OCI-LY3 (cell line): ENCODE measurements at regions not wholly inside any gene's neighbourhood (a gene's known extent, or its start where the extent isn't known, plus 50 kb on each side); places are given as distances from the start of the nearest gene placed in this dataset.

Source experiments
- H2AFZ ChIP-seq: fragments of 200-600, 300-600 bp; shearing (Covaris generic); 2 replicates; pipeline ENCODE4 v1.6.0; 2014; ENCODE audit warnings: antibody characterized with exemption, low read depth, low read length
- H3K27ac ChIP-seq: fragments of 200-600, 300-600 bp; sonication (generic); 2 replicates; pipeline ENCODE4 v1.5.1; 2014; ENCODE audit warnings: mild to moderate bottlenecking, low read length, moderate library complexity, mixed read lengths
- H3K27me3 ChIP-seq: fragments of 200-600, 300-600 bp; sonication (generic); 2 replicates; pipeline ENCODE4 v1.6.1; 2014; ENCODE audit warnings: low read depth, low read length, mixed read lengths
- H3K36me3 ChIP-seq: fragments of 200-600, 300-600 bp; sonication (generic); replicated peaks from 2 replicates; pipeline ENCODE3; 2014; ENCODE audit warnings: low read depth, low read length, mixed read lengths
- H3K4me1 ChIP-seq: fragments of 300-600, 200-600 bp; sonication (generic); 2 replicates; pipeline ENCODE4 v1.6.1; 2014; ENCODE audit warnings: low read length, mixed read lengths
- H3K4me2 ChIP-seq: fragments of 200-600, 300-600 bp; sonication (generic); 2 replicates; pipeline ENCODE4 v1.6.1; 2014; ENCODE audit warnings: low read length, mixed read lengths
- H3K4me3 ChIP-seq: fragments of 300-600, 200-600 bp; sonication (generic); 2 replicates; pipeline ENCODE4 v1.5.1; 2014; ENCODE audit warnings: antibody characterized with exemption, mild to moderate bottlenecking, low read length, moderate library complexity
- H3K79me2 ChIP-seq: fragments of 300-600, 200-600 bp; shearing (Covaris generic); 2 replicates; pipeline ENCODE4 v1.6.1; 2014; ENCODE audit warnings: mild to moderate bottlenecking, low read length, mixed read lengths
- H3K9ac ChIP-seq: fragments of 300-600, 200-600 bp; shearing (Covaris generic); 2 replicates; pipeline ENCODE4 v1.6.0; 2014; ENCODE audit warnings: mild to moderate bottlenecking, low read length, moderate library complexity
- H3K9me3 ChIP-seq: fragments of 200-600, 300-600 bp; shearing (Covaris generic); 2 replicates; pipeline ENCODE4 v1.6.1; 2014; ENCODE audit warnings: low read length, mixed read lengths; ENCODE audit not compliant: insufficient read depth
- H4K20me1 ChIP-seq: fragments of 200-600, 300-600 bp; sonication (generic); 2 replicates; pipeline ENCODE4 v1.6.1; 2016; ENCODE audit warnings: low read length, mixed read lengths; ENCODE audit not compliant: insufficient read depth
- EZH2phosphoT487 ChIP-seq: fragments of 200-600 bp; shearing (Covaris generic); IDR thresholded peaks from 2 replicates; pipeline ENCODE4 v1.6.1; 2018; ENCODE audit warnings: antibody characterized with exemption, mixed run types, low read depth
- TF ChIP-seq, protein P1 (sequence below): fragments of 200-600, 300-600 bp; sonication (generic); IDR thresholded peaks from 2 replicates; pipeline ENCODE4 v1.5.1; 2014; ENCODE audit warnings: antibody characterized with exemption, low read length, low read depth

DNA sequence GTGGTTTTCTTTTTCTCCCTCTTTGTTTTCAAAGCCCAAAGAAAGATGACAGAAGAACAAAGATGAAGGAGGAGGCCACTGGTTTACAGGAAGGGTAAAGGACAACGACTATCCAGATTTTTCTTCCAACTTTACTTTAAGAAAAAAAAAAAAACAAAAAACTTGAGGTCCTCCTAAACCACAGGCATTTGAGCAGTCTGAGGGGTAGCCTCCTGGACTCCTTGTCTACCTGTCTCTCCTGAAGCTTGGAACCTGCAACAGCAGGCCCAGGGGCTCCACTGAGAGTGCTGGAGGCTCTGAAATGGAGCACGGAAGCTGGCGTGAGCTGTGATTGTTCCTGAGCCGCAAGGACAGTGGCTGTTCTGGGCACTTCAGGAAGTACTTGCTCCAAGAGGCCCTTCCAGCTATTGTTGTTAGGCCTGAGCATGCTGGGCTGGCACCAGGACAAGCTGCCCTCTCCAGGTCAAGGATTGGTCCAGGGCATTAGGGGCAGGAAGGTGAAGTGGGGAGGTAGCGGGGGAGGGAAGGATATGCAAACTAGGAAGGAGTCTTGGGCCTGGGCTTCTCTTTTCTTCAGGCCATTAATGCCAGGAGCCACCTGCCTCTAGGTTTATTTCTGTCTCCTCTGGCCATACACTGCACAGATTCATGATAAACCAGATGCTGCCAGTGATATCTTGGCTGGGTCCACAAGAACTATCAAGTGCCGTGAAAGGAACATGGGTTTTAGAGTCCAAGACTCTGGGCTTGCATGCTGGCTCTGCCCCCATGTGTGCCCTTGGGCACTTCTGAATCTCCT is 147.3 kb downstream of the CCDC34 start:
- Histone ChIP-seq H3K4me1 (peaks cover 29% of the 10 kb centered on the region), H3K4me2 (no peak overlapping the region), H4K20me1 (no peaks in the 10 kb centered on the region), H3K27ac (no peak overlapping the region), H3K27me3 (no peaks in the 10 kb centered on the region), H3K36me3 (peaks cover 54% of the 10 kb centered on the region), H2AFZ (no peak overlapping the region), H3K9me3 (no peaks in the 10 kb centered on the region), H3K9ac (no peak overlapping the region), H3K4me3 (no peak overlapping the region), H3K79me2 (peaks cover 17% of the 10 kb centered on the region)
- no peak for TF ChIP-seq EZH2phosphoT487
- TF ChIP-seq, protein P1, sequence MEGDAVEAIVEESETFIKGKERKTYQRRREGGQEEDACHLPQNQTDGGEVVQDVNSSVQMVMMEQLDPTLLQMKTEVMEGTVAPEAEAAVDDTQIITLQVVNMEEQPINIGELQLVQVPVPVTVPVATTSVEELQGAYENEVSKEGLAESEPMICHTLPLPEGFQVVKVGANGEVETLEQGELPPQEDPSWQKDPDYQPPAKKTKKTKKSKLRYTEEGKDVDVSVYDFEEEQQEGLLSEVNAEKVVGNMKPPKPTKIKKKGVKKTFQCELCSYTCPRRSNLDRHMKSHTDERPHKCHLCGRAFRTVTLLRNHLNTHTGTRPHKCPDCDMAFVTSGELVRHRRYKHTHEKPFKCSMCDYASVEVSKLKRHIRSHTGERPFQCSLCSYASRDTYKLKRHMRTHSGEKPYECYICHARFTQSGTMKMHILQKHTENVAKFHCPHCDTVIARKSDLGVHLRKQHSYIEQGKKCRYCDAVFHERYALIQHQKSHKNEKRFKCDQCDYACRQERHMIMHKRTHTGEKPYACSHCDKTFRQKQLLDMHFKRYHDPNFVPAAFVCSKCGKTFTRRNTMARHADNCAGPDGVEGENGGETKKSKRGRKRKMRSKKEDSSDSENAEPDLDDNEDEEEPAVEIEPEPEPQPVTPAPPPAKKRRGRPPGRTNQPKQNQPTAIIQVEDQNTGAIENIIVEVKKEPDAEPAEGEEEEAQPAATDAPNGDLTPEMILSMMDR: no peak

DNA sequence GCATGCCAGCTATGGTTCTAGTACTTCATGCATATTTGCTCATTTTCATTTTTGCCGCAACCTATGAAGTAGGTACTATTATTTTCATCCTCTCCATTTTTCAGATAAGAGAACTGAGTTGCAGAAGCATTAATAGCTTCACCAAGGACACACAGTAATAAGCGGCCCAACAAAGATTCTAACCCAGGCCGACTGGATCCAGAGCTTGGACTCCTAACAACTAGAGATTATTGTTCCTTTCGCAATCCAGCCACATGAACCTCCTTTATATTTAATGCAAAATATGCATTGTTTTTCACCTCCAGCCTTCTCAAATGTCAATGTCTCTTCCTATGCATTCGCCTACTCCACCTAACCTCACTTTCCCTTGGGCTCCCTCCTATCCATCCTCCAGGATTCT is 148.3 kb downstream of the CCDC34 start:
- no peak for TF ChIP-seq EZH2phosphoT487
- TF ChIP-seq, protein P1: no peak
- Histone ChIP-seq H4K20me1 (no peaks in the 10 kb centered on the region), H3K79me2 (peaks cover 17% of the 10 kb centered on the region), H3K4me3 (no peak overlapping the region), H3K27me3 (no peaks in the 10 kb centered on the region), H3K27ac (no peak overlapping the region), H2AFZ (no peak overlapping the region), H3K9me3 (no peaks in the 10 kb centered on the region), H3K4me2 (no peak overlapping the region), H3K9ac (no peak overlapping the region), H3K4me1 (peaks cover 29% of the 10 kb centered on the region), H3K36me3 (peaks cover 56% of the 10 kb centered on the region)

DNA sequence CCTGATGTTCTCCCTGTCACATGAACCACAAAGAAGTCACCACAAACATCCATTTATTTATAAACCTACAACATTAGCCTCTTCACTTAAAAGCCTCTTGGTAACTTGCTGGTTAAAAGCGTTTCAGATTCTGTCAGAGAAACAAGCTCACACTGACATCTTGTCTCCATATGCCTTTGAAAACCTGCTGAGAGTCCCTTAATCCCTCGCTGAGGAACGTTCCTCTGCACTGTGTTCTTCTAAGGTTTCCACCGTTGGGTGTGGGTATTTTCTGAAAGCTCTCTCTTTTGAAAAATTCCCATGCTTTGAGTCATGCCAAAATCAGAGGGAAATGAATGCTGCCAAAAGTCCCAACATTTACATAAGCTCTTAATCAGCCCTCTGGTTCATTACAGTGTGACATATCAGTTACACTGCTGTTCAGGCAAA is 149.8 kb downstream of the CCDC34 start:
- Histone ChIP-seq H3K9me3 (no peaks in the 10 kb centered on the region), H3K36me3 (peaks cover 58% of the 10 kb centered on the region), H3K79me2 (peaks cover 6% of the 10 kb centered on the region; the same call in 1 of the 2 replicates), H3K4me1 (peaks cover 19% of the 10 kb centered on the region), H3K9ac (no peak overlapping the region), H3K27me3 (no peaks in the 10 kb centered on the region), H2AFZ (no peak overlapping the region), H4K20me1 (no peaks in the 10 kb centered on the region), H3K4me3 (no peak overlapping the region), H3K4me2 (peak overlapping the region; percentile 10; the same call in 1 of the 2 replicates), H3K27ac (no peak overlapping the region)
- no peak for TF ChIP-seq EZH2phosphoT487
- TF ChIP-seq, protein P1: no peak

DNA sequence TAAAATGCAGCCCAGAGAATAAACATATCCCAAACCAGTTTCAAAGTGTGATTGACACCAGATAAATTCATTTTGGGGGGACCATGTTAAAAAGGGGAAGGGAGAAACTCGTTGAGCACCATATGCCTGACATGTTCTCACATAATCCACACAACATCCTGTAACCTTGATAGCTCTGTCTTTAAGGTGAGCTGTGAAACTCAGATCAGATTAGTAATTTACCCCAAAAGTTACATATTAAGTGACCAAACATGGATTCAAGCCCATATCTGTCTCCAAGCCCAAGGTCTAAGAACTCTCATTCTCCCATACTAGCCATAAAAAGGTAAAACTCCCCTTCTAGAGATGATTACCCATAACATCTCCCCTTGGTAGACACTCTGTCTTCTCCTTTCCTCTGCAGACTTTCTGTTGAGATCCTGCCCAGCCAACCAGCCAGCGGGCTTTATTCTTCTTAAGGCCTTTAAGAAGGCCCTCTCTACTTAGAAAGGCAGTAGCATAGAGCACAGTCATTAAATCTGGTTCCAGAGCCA is 150.7 kb downstream of the CCDC34 start:
- peaks cover 17% of the 10 kb centered on the region for H3K4me1 ChIP-seq
- no peak overlapping the region for H3K4me2 ChIP-seq
- TF ChIP-seq, protein P1: no peak
- TF ChIP-seq EZH2phosphoT487: no peak
- no peaks in the 10 kb centered on the region for H3K9me3 ChIP-seq
- H3K27me3 ChIP-seq: no peaks in the 10 kb centered on the region
- no peak overlapping the region for H2AFZ ChIP-seq
- peaks cover 51% of the 10 kb centered on the region for H3K36me3 ChIP-seq
- no peak overlapping the region for H3K27ac ChIP-seq
- no peaks in the 10 kb centered on the region for H3K79me2 ChIP-seq
- no peak overlapping the region for H3K4me3 ChIP-seq
- H4K20me1 ChIP-seq: no peaks in the 10 kb centered on the region
- H3K9ac ChIP-seq: no peak overlapping the region
